H1 (cell line): ENCODE measurements at regions not wholly inside any gene's neighbourhood (a gene's known extent, or its start where the extent isn't known, plus 50 kb on each side); places are given as distances from the start of the nearest gene placed in this dataset.

Source experiments
- CTBP2 ChIP-seq: IDR thresholded peaks from 2 replicates; pipeline ENCODE4 v1.7.0; 2011; ENCODE audit warnings: borderline replicate concordance, mild to moderate bottlenecking, moderate library complexity, mixed read lengths, low read length; ENCODE audit not compliant: insufficient read depth, insufficient read length

- no peak for TF ChIP-seq CTBP2
These were observed 104.6 kb upstream of the FRMD1 start (continued) for GRCh38 chr6:168183613-168183970.
